ENCODE measurements at regions not wholly inside any gene's neighbourhood (a gene's known extent, or its start where the extent isn't known, plus 50 kb on each side); places are given as distances from the start of the nearest gene placed in this dataset.
A peak's percentile ranks its signal among the peaks of the same experiment; 100 is the strongest.

GRCh38 chr1:57637155-57637554, 213.3 kb upstream of the DAB1 start:
- no peaks in the 10 kb centered on the region for H3K9me3 Mint-ChIP-seq
- Histone ChIP-seq H3K9ac (ENCODE audit: extremely low read depth, low read length, poor library complexity, severe bottlenecking) (no peak overlapping the region), H3K4me1 (ENCODE audit: control insufficient read depth, insufficient read depth, low read length) (no peaks in the 10 kb centered on the region), H3K36me3 (ENCODE audit: control insufficient read depth, insufficient read depth, low read length) (no peaks in the 10 kb centered on the region), H3K27me3 (ENCODE audit: control insufficient read depth, insufficient read depth, low read length, poor library complexity, severe bottlenecking) (no peaks in the 10 kb centered on the region), H3K9me3 (ENCODE audit: control insufficient read depth, low read length) (no peaks in the 10 kb centered on the region), H3K4me3 (ENCODE audit: low read length) (no peak overlapping the region), H3K27ac (ENCODE audit: low read depth, low read length) (no peak overlapping the region)
- WGBS, 2 experiments (ENCODE audit: insufficient coverage in 1 of 2, insufficient read length in 1 of 2): 95 to 100% methylated on average over 2 of the region's 2 CpGs
- H3K4me1 Mint-ChIP-seq: peaks cover 13% of the 10 kb centered on the region
- no peak for TF ChIP-seq CTCF (conservative IDR thresholded peaks at IDR 0.05)
- no peak for DNase-seq
- no peak overlapping the region for H3K27ac Mint-ChIP-seq
- no peaks in the 10 kb centered on the region for H3K36me3 Mint-ChIP-seq (ENCODE audit: low read depth)
- no peak overlapping the region for H3K4me3 Mint-ChIP-seq
- H3K27me3 Mint-ChIP-seq (ENCODE audit: insufficient read depth): peaks cover 8% of the 10 kb centered on the region

DNA sequence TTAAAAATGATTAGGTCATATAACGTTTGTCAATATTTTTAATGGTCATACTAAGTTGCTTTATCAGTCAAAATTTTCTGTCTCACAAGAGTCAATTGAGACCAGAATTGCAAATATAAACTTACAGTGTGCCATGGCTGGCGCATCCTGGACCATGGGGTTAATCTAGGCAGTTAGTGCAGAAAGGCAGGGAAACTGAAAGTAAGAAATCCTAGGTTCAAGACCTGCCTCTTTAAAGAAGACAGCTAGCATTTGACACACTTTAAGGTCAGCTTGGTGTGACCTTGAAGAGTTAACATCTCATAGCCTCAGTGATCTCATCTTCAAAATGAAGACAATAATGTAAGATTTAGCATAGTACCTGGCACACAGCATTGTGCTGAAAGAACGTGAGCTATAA, 210.0 kb upstream of the DAB1 start:
- H3K9me3 Mint-ChIP-seq: no peaks in the 10 kb centered on the region
- Histone ChIP-seq H3K9me3 (ENCODE audit: control insufficient read depth, low read length) (no peaks in the 10 kb centered on the region), H3K9ac (ENCODE audit: extremely low read depth, low read length, poor library complexity, severe bottlenecking) (no peak overlapping the region), H3K4me3 (ENCODE audit: low read length) (no peak overlapping the region), H3K4me1 (ENCODE audit: control insufficient read depth, insufficient read depth, low read length) (no peaks in the 10 kb centered on the region), H3K36me3 (ENCODE audit: control insufficient read depth, insufficient read depth, low read length) (no peaks in the 10 kb centered on the region), H3K27ac (ENCODE audit: low read depth, low read length) (no peak overlapping the region), H3K27me3 (ENCODE audit: control insufficient read depth, insufficient read depth, low read length, poor library complexity, severe bottlenecking) (no peaks in the 10 kb centered on the region)
- no peaks in the 10 kb centered on the region for H3K36me3 Mint-ChIP-seq (ENCODE audit: low read depth)
- no peak for TF ChIP-seq CTCF (conservative IDR thresholded peaks at IDR 0.05)
- H3K4me3 Mint-ChIP-seq: no peak overlapping the region
- H3K27ac Mint-ChIP-seq: no peak overlapping the region
- H3K27me3 Mint-ChIP-seq (ENCODE audit: insufficient read depth): peaks cover 2% of the 10 kb centered on the region
- H3K4me1 Mint-ChIP-seq: peaks cover 18% of the 10 kb centered on the region
- WGBS, 2 experiments (ENCODE audit: insufficient coverage in 1 of 2, insufficient read length in 1 of 2): 86 to 100% methylated on average over 2 to 3 of the region's 3 CpGs
- no peak for DNase-seq

GRCh38 chr1:57633056-57633455, 209.2 kb upstream of the DAB1 start:
- Histone ChIP-seq H3K9ac (ENCODE audit: extremely low read depth, low read length, poor library complexity, severe bottlenecking) (no peak overlapping the region), H3K4me3 (ENCODE audit: low read length) (no peak overlapping the region), H3K4me1 (ENCODE audit: control insufficient read depth, insufficient read depth, low read length) (no peaks in the 10 kb centered on the region), H3K36me3 (ENCODE audit: control insufficient read depth, insufficient read depth, low read length) (no peaks in the 10 kb centered on the region), H3K27me3 (ENCODE audit: control insufficient read depth, insufficient read depth, low read length, poor library complexity, severe bottlenecking) (no peaks in the 10 kb centered on the region), H3K27ac (ENCODE audit: low read depth, low read length) (no peak overlapping the region), H3K9me3 (ENCODE audit: control insufficient read depth, low read length) (no peaks in the 10 kb centered on the region)
- DNase-seq: peak; percentile 81
- Mint-ChIP-seq H3K27me3 (ENCODE audit: insufficient read depth) (no peaks in the 10 kb centered on the region), H3K36me3 (ENCODE audit: low read depth) (no peaks in the 10 kb centered on the region), H3K9me3 (no peaks in the 10 kb centered on the region), H3K4me3 (no peak overlapping the region), H3K4me1 (peaks cover 22% of the 10 kb centered on the region), H3K27ac (no peak overlapping the region)
- 24 to 34% methylated on average over 4 of the region's 4 CpGs for WGBS, 2 experiments (ENCODE audit: insufficient coverage in 1 of 2, insufficient read length in 1 of 2)
- TF ChIP-seq CTCF (conservative IDR thresholded peaks at IDR 0.05): no peak
